ENCODE measurements at regions not wholly inside any gene's neighbourhood (a gene's known extent, or its start where the extent isn't known, plus 50 kb on each side); places are given as distances from the start of the nearest gene placed in this dataset.

DNA sequence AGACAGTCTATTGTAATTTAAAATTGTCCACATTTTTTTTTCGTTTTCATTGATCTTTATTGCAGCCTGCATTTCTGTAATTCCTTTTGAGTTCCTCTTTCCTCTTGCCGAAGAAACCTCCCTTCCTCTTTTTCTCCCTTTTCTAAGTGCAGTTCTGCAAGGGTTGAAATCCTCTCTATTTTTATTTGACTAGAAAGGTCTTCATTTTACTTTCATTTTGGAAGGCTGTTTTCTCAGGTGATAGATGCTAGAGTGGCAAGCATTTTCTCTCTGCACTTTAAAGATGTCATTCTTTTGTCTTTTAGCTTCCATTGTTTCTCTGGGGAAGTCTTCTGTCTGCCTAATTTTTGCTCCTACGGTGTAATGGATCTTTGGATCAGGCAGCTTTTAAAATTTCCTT, 248.5 kb downstream of the SMARCA2 start:
- Histone ChIP-seq H3K4me3 (no peak overlapping the region), H3K4me1 (peaks cover 0 to 12% (median 0%) of the 10 kb centered on the region in 4 donors), H3K9me3 (no peaks in the 10 kb centered on the region), H3K36me3 (no peaks in the 10 kb centered on the region), H3K27me3 (no peaks in the 10 kb centered on the region), H3K27ac (no peak overlapping the region)
- TF ChIP-seq, protein P1, sequence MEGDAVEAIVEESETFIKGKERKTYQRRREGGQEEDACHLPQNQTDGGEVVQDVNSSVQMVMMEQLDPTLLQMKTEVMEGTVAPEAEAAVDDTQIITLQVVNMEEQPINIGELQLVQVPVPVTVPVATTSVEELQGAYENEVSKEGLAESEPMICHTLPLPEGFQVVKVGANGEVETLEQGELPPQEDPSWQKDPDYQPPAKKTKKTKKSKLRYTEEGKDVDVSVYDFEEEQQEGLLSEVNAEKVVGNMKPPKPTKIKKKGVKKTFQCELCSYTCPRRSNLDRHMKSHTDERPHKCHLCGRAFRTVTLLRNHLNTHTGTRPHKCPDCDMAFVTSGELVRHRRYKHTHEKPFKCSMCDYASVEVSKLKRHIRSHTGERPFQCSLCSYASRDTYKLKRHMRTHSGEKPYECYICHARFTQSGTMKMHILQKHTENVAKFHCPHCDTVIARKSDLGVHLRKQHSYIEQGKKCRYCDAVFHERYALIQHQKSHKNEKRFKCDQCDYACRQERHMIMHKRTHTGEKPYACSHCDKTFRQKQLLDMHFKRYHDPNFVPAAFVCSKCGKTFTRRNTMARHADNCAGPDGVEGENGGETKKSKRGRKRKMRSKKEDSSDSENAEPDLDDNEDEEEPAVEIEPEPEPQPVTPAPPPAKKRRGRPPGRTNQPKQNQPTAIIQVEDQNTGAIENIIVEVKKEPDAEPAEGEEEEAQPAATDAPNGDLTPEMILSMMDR (IDR thresholded peaks at IDR 0.05): no peak
- DNase-seq: no peak
- intact Hi-C loops (cut with DNase I; ENCODE audit: low total_unique reads): no loop called here

DNA sequence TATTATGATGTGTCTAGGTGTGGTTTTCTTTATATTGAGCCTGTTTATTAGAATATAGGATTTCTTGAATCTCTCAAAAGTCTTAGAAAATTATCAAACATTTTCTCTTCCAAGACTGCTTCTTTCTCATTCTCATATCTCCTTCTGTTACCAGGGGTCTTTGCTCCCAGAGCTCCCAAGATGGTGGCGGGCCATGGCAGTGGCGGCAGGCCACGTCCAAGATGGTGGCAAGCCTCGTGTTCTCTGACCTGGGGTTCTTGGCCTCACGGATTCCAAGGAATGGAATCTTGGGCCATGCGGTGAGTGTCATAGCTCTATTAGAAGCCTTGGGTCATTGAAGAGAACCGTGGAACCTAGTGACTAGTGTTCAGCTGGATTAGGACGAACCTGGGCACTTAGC, 248.9 kb downstream of the SMARCA2 start:
- Histone ChIP-seq H3K4me3 (no peak overlapping the region), H3K4me1 (peaks cover 0 to 12% (median 0%) of the 10 kb centered on the region in 4 donors), H3K27me3 (no peaks in the 10 kb centered on the region), H3K9me3 (no peaks in the 10 kb centered on the region), H3K27ac (no peak overlapping the region), H3K36me3 (no peaks in the 10 kb centered on the region)
- DNase-seq: no peak
- intact Hi-C loops (cut with DNase I; ENCODE audit: low total_unique reads): no loop called here
- TF ChIP-seq, protein P1 (IDR thresholded peaks at IDR 0.05): no peak

DNA sequence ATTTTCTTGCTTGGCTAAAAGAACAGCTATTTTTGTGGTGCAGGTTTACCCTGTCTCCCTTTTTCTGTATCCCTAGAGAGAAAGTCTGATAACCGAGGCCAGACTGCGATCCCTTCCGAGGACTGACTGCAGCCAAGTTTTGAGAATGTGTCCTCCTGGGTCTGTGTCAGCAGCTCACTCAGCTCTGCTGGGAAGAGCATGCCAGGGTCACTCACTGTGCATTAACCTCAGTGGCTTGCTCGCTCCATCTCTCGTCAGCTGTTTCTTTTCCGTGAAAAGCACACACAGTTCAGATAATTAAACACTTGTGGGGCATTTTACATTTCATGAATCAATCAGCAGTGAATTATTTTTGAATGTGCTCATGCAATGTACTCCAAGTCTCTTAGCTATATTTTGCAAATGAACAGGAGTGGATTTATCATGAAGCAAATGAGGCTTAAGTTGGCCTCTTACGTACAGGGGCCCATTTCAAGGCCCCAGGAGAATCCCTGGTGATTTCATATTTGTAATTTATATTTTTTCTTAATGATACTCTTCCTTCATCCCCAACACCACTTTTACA, 252.1 kb downstream of the SMARCA2 start:
- H3K27me3 ChIP-seq: no peaks in the 10 kb centered on the region
- intact Hi-C loops (cut with DNase I; ENCODE audit: low total_unique reads): no loop called here
- H3K4me3 ChIP-seq: no peak overlapping the region
- TF ChIP-seq, protein P1 (IDR thresholded peaks at IDR 0.05): no peak
- DNase-seq: no peak
- no peak overlapping the region for H3K27ac ChIP-seq
- H3K36me3 ChIP-seq: no peaks in the 10 kb centered on the region
- no peaks in the 10 kb centered on the region for H3K9me3 ChIP-seq
- peaks cover 0 to 12% (median 0%) of the 10 kb centered on the region in 4 donors for H3K4me1 ChIP-seq

DNA sequence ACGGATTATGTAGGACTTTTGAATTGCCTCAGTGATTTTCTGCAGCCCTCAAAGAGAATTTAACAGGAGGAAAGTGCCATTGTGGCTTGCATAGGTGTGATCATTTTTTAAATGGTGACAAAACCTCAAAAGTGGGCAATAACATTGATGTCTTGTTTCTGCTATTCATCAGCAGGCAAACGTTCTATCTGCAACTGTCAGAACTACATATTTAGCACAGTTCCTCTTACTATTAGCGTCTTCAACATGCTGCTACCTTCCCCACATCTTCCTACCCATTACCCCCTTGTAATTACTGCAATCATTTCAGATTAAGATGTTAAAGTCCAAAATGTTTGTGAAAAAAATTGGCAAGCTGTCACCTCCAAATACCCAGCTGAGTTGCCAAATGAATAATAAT, 254.6 kb downstream of the SMARCA2 start:
- TF ChIP-seq, protein P1 (IDR thresholded peaks at IDR 0.05): no peak
- no peak for DNase-seq
- no peaks in the 10 kb centered on the region for H3K27me3 ChIP-seq
- no peak overlapping the region for H3K27ac ChIP-seq
- no peaks in the 10 kb centered on the region for H3K36me3 ChIP-seq
- H3K4me1 ChIP-seq: peaks cover 0 to 12% (median 0%) of the 10 kb centered on the region in 4 donors
- H3K9me3 ChIP-seq: no peaks in the 10 kb centered on the region
- no peak overlapping the region for H3K4me3 ChIP-seq
- intact Hi-C loops (cut with DNase I; ENCODE audit: low total_unique reads): no loop called here

DNA sequence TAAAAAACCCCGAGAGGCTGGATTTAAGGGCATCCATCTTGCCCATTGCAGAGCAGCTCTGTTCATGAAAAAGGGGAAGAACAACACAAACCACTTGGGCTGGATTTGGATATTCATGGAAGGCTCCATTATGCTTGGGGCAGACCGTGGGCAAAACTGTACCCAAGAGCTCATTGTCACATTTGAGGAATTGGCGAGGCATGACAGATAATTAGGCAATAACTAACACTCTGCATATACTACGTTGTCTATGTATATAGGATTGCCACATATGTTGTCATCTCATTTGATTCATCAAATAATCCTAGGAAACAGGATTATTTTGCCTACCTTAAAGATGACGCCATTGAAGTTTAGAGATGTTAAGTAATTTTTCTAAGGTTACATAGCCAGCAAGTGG, 255.4 kb downstream of the SMARCA2 start:
- Histone ChIP-seq H3K4me1 (peaks cover 0 to 12% (median 0%) of the 10 kb centered on the region in 4 donors), H3K4me3 (no peak overlapping the region), H3K27me3 (no peaks in the 10 kb centered on the region), H3K27ac (no peak overlapping the region), H3K9me3 (no peaks in the 10 kb centered on the region), H3K36me3 (no peaks in the 10 kb centered on the region)
- intact Hi-C loops (cut with DNase I; ENCODE audit: low total_unique reads): no loop called here
- DNase-seq: no peak
- TF ChIP-seq, protein P1 (IDR thresholded peaks at IDR 0.05): no peak

DNA sequence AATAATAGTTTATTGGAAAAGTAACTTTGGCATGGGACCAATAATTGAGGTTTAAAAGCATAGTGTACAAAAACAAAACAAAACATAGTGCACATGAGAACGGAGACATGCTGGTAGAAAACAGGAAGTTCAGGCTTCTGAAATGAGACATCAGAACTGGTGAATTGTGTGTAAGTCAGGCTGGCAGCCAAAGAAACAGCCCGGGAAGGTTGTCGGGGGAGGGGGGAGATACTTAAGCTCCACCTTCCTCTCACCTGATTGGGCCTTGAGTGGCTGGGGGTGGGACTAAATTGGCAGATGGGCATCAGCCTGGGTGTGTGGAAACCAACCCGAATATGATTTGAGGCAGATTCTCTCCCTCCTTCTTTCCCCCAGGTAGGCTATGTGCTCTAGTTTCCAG, 256.3 kb downstream of the SMARCA2 start:
- no peak overlapping the region for H3K4me3 ChIP-seq
- no peaks in the 10 kb centered on the region for H3K27me3 ChIP-seq
- H3K9me3 ChIP-seq: no peaks in the 10 kb centered on the region
- no peak overlapping the region for H3K27ac ChIP-seq
- H3K36me3 ChIP-seq: no peaks in the 10 kb centered on the region
- intact Hi-C loops (cut with DNase I; ENCODE audit: low total_unique reads): no loop called here
- peak in 1 of 2 donors; percentile 36 for DNase-seq
- TF ChIP-seq, protein P1 (IDR thresholded peaks at IDR 0.05): no peak
- peaks cover 0 to 12% (median 0%) of the 10 kb centered on the region in 4 donors for H3K4me1 ChIP-seq
